Loucy (cell line): ENCODE measurements at regions not wholly inside any gene's neighbourhood (a gene's known extent, or its start where the extent isn't known, plus 50 kb on each side); places are given as distances from the start of the nearest gene placed in this dataset.

Experiments used
- H2AFZ ChIP-seq: fragments of 200-600 bp; sonication (generic); 2 replicates; pipeline ENCODE4 v1.6.0; 2016; ENCODE audit warnings: antibody characterized with exemption, mild to moderate bottlenecking, low read length, moderate library complexity
- H3F3A ChIP-seq: fragments of 200-600 bp; 2 replicates; pipeline ENCODE4 v1.6.0; 2016; ENCODE audit warnings: antibody characterized with exemption, low read depth, mild to moderate bottlenecking
- H3K27me3 ChIP-seq: fragments of 200-600 bp; sonication (generic); 2 replicates; pipeline ENCODE4 v1.6.1; 2014; ENCODE audit warnings: low read length, mild to moderate bottlenecking; ENCODE audit not compliant: insufficient read depth, poor library complexity, severe bottlenecking
- H3K36me3 ChIP-seq: fragments of 200-600 bp; sonication (generic); 2 replicates; pipeline ENCODE4 v1.6.1; 2016; ENCODE audit warnings: low read length; ENCODE audit not compliant: insufficient read depth
- H3K4me1 ChIP-seq: fragments of 200-600 bp; sonication (generic); 2 replicates; pipeline ENCODE4 v1.5.1; 2014; ENCODE audit warnings: low read length, mild to moderate bottlenecking; ENCODE audit not compliant: insufficient read depth, poor library complexity, severe bottlenecking
- H3K4me2 ChIP-seq: fragments of 200-600 bp; sonication (generic); 2 replicates; pipeline ENCODE4 v1.6.0; 2014; ENCODE audit warnings: antibody characterized with exemption, low read length, low read depth, mild to moderate bottlenecking; ENCODE audit not compliant: poor library complexity, severe bottlenecking
- H3K4me3 ChIP-seq: fragments of 200-600 bp; sonication (generic); 2 replicates; pipeline ENCODE4 v1.5.1; 2014; ENCODE audit warnings: low read length, mild to moderate bottlenecking, mixed read lengths; ENCODE audit not compliant: poor library complexity, severe bottlenecking
- H3K79me2 ChIP-seq: fragments of 200-600 bp; sonication (generic); 2 replicates; pipeline ENCODE4 v1.6.1; 2014; ENCODE audit warnings: low read length; ENCODE audit not compliant: insufficient read depth
- H3K9ac ChIP-seq: fragments of 200-600 bp; sonication (generic); 2 replicates; pipeline ENCODE4 v1.6.0; 2014; ENCODE audit warnings: mild to moderate bottlenecking, low read depth, low read length, moderate library complexity; ENCODE audit not compliant: poor library complexity, severe bottlenecking
- H3K9me2 ChIP-seq: fragments of 200-600 bp; sonication (generic); replicated peaks from 2 replicates; pipeline ENCODE4 v1.6.1; 2016; ENCODE audit warnings: low read depth, low read length, mixed read lengths
- H3K9me3 ChIP-seq: fragments of 200-600 bp; sonication (generic); 2 replicates; pipeline ENCODE4 v1.6.1; 2014; ENCODE audit warnings: mild to moderate bottlenecking, antibody characterized with exemption, low read length, low read depth; ENCODE audit not compliant: insufficient read depth
- H4K20me1 ChIP-seq: fragments of 200-600 bp; sonication (generic); 2 replicates; pipeline ENCODE4 v1.6.0; 2014; ENCODE audit warnings: antibody characterized with exemption, low read length, mild to moderate bottlenecking; ENCODE audit not compliant: insufficient read depth, poor library complexity, severe bottlenecking
- EZH2phosphoT487 ChIP-seq: fragments of 200-600 bp; IDR thresholded peaks from 2 replicates; pipeline ENCODE4 v1.6.1; 2018; ENCODE audit warnings: antibody characterized with exemption, mild to moderate bottlenecking, moderate library complexity, borderline replicate concordance
- TF ChIP-seq, protein P1 (sequence below): fragments of 200-600 bp; sonication (generic); conservative IDR thresholded peaks from 2 replicates; pipeline ENCODE4 v1.5.1; 2014; ENCODE audit warnings: mild to moderate bottlenecking, antibody characterized with exemption, low read length

DNA sequence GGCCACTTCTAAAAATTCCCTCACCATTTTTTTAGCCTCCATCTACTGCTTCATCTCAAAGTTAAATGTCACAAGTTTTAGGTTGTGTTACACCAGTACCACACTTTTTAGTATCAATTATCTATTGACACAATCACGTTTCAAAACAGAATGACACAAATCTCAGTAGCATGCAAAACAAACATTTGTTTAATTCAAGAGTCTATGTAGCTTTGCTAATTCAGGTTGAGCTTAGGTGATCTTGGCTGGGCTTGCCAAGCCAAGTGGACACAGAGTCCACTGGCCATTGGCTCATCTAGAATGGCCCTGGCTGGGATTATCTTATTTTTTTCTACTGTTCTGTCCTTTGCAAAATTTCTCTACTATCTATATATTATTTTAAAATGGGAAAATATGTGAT, 61.9 kb upstream of the JAK2 start:
- Histone ChIP-seq H3K27me3 (no peaks in the 10 kb centered on the region), H3K4me1 (no peaks in the 10 kb centered on the region), H3F3A (no peaks in the 10 kb centered on the region), H3K9ac (no peak overlapping the region), H3K9me3 (no peaks in the 10 kb centered on the region; the same call in 1 of the 2 replicates), H3K4me2 (no peak overlapping the region), H3K36me3 (no peaks in the 10 kb centered on the region), H4K20me1 (no peaks in the 10 kb centered on the region), H3K4me3 (no peak overlapping the region), H2AFZ (no peak overlapping the region), H3K79me2 (no peaks in the 10 kb centered on the region), H3K9me2 (no peaks in the 10 kb centered on the region)
- TF ChIP-seq, protein P1, sequence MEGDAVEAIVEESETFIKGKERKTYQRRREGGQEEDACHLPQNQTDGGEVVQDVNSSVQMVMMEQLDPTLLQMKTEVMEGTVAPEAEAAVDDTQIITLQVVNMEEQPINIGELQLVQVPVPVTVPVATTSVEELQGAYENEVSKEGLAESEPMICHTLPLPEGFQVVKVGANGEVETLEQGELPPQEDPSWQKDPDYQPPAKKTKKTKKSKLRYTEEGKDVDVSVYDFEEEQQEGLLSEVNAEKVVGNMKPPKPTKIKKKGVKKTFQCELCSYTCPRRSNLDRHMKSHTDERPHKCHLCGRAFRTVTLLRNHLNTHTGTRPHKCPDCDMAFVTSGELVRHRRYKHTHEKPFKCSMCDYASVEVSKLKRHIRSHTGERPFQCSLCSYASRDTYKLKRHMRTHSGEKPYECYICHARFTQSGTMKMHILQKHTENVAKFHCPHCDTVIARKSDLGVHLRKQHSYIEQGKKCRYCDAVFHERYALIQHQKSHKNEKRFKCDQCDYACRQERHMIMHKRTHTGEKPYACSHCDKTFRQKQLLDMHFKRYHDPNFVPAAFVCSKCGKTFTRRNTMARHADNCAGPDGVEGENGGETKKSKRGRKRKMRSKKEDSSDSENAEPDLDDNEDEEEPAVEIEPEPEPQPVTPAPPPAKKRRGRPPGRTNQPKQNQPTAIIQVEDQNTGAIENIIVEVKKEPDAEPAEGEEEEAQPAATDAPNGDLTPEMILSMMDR: no peak
- no peak for TF ChIP-seq EZH2phosphoT487

GRCh38 chr9:4923580-4924544, 61.2 kb upstream of the JAK2 start:
- Histone ChIP-seq H3K4me1 (no peaks in the 10 kb centered on the region), H3K9me2 (no peaks in the 10 kb centered on the region), H3K9ac (no peak overlapping the region), H3K27me3 (no peaks in the 10 kb centered on the region), H2AFZ (no peak overlapping the region), H3K79me2 (no peaks in the 10 kb centered on the region), H3F3A (no peaks in the 10 kb centered on the region), H3K36me3 (no peaks in the 10 kb centered on the region), H3K4me2 (no peak overlapping the region), H4K20me1 (no peaks in the 10 kb centered on the region), H3K4me3 (no peak overlapping the region), H3K9me3 (no peaks in the 10 kb centered on the region; the same call in 1 of the 2 replicates)
- TF ChIP-seq EZH2phosphoT487: no peak
- TF ChIP-seq, protein P1: peak; percentile 81

GRCh38 chr9:4926239-4926638, 58.8 kb upstream of the JAK2 start:
- no peak overlapping the region for H2AFZ ChIP-seq

More at GRCh38 chr9:4926239-4926638, 58.8 kb upstream of the JAK2 start:
- H3K4me3 ChIP-seq: no peak overlapping the region
- no peak overlapping the region for H3K9ac ChIP-seq
- no peaks in the 10 kb centered on the region for H3K4me1 ChIP-seq
- H3K27me3 ChIP-seq: no peaks in the 10 kb centered on the region
- no peaks in the 10 kb centered on the region for H3K36me3 ChIP-seq
- no peak for TF ChIP-seq EZH2phosphoT487
- TF ChIP-seq, protein P1: no peak
- H3K9me2 ChIP-seq: no peaks in the 10 kb centered on the region
- no peaks in the 10 kb centered on the region for H3K9me3 ChIP-seq
- H3K79me2 ChIP-seq: no peaks in the 10 kb centered on the region
- H4K20me1 ChIP-seq: no peaks in the 10 kb centered on the region
- no peak overlapping the region for H3K4me2 ChIP-seq
- H3F3A ChIP-seq: no peaks in the 10 kb centered on the region
